ENCODE measurements at regions not wholly inside any gene's neighbourhood (a gene's known extent, or its start where the extent isn't known, plus 50 kb on each side); places are given as distances from the start of the nearest gene placed in this dataset.

DNA sequence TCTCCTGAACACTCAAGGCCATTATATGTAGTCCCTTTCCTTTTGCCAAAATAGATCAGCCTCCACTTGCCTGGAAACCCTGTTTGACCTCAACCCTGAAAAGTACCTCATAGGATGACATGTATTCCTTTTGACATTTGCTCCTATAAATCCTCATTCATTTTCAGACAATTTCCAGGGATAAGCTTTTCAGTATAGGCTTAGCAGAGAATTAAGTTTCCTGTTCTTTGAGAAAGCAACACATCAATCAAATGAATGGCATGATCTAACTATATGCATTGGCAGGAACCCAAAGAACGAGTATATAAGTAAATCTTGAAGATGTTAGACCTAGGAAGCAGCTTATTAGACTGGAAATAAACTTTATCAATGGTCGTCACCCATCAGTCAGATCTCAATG lies 483.0 kb downstream of the CCDC85A start:
- DNase-seq (ENCODE audit: low spot score), result no peak
- Mint-ChIP-seq H3K27me3 (ENCODE audit: low read depth) (no peaks in the 10 kb centered on the region), H3K4me1 (ENCODE audit: low read depth) (peaks cover 7% of the 10 kb centered on the region), H3K27ac (ENCODE audit: unreplicated experiment) (no peak overlapping the region), H3K4me3 (ENCODE audit: unreplicated experiment) (no peak overlapping the region), H3K9me3 (ENCODE audit: low read depth) (peaks cover 4% of the 10 kb centered on the region), H3K36me3 (ENCODE audit: low read depth) (no peaks in the 10 kb centered on the region)
- TF ChIP-seq CTCF (IDR thresholded peaks at IDR 0.05), result no peak

DNA sequence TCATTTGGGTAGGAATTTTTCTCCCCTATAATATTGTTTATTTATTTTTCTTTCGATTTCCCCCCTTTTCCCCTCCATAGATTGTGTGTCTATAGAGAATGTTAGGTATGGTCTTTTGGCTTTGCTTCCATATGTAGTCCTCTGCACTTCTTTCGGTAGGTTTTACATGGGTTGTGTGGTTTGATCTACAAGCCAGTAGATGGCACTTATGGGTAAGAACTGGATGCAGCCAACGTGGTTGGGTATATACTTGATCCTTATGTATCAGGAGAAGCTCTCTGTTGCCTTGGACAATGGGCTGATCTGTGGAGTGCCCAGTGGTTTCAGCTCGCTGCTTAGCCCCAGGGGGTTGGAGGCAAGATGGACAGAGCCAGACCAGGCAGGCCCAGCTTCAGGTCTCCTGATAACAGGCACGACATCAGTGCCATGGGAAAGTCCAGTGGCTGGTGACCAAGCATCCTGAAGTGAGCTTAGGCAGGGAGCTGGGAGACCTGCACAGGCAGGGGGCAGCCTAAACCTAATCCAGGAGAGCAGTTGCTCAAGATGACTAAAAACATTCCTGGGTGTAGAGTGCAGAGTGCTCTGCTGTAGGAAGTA lies 488.3 kb downstream of the CCDC85A start:
- TF ChIP-seq CTCF (IDR thresholded peaks at IDR 0.05), result no peak
- no peak overlapping the region for H3K4me3 Mint-ChIP-seq (ENCODE audit: unreplicated experiment)
- no peaks in the 10 kb centered on the region for H3K4me1 Mint-ChIP-seq (ENCODE audit: low read depth)
- H3K9me3 Mint-ChIP-seq (ENCODE audit: low read depth), result peaks cover 20% of the 10 kb centered on the region
- no peaks in the 10 kb centered on the region for H3K27me3 Mint-ChIP-seq (ENCODE audit: low read depth)
- peaks cover 3% of the 10 kb centered on the region for H3K36me3 Mint-ChIP-seq (ENCODE audit: low read depth)
- peak; percentile 47 for DNase-seq (ENCODE audit: low spot score)
- no peak overlapping the region for H3K27ac Mint-ChIP-seq (ENCODE audit: unreplicated experiment)

DNA sequence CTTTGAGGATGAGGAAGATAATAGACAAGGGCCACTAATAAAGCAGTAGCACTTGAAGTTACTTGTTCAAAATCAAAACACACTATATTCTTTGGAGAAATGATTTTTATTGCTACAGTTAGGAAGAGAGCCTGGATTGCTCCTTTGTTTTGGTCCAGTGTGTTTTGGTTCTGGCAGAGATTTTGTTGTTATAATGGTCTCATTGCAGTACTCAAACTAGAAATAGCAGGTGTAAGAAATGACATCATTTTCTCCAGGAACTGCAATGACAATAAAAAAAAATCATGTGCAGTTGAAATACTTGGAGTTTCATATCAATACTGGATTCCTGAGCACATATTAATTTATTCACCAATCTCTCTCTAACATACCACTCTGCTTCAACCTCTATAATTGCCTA lies 490.3 kb downstream of the CCDC85A start:
- Mint-ChIP-seq H3K27ac (ENCODE audit: unreplicated experiment) (no peak overlapping the region), H3K4me1 (ENCODE audit: low read depth) (no peaks in the 10 kb centered on the region), H3K36me3 (ENCODE audit: low read depth) (peaks cover 3% of the 10 kb centered on the region), H3K4me3 (ENCODE audit: unreplicated experiment) (no peak overlapping the region), H3K27me3 (ENCODE audit: low read depth) (no peaks in the 10 kb centered on the region), H3K9me3 (ENCODE audit: low read depth) (peaks cover 20% of the 10 kb centered on the region)
- no peak for TF ChIP-seq CTCF (IDR thresholded peaks at IDR 0.05)
- no peak for DNase-seq (ENCODE audit: low spot score)

DNA sequence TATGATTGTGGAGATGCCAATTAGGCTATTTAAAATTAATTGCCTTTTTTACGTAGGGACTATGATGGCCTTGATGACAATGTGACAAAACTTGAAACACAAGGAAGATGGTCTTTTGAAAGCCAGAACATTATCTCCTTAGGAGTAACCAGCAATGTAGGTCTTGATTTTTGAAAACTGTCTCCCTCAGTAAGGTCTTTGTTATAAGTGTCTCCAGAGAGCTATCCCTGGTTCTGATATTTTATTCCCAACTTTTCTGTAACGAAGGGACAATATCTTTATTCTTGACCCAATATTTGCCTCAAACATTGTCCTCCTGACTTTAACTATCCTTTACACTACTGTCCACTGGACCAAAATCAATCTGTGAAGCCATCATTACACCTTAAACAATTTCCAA lies 493.2 kb downstream of the CCDC85A start:
- Mint-ChIP-seq H3K27ac (ENCODE audit: unreplicated experiment) (no peak overlapping the region), H3K9me3 (ENCODE audit: low read depth) (peaks cover 14% of the 10 kb centered on the region), H3K27me3 (ENCODE audit: low read depth) (no peaks in the 10 kb centered on the region), H3K4me1 (ENCODE audit: low read depth) (peaks cover 21% of the 10 kb centered on the region), H3K36me3 (ENCODE audit: low read depth) (peaks cover 2% of the 10 kb centered on the region), H3K4me3 (ENCODE audit: unreplicated experiment) (no peak overlapping the region)
- DNase-seq (ENCODE audit: low spot score), result no peak
- no peak for TF ChIP-seq CTCF (IDR thresholded peaks at IDR 0.05)

- Mint-ChIP-seq H3K27ac (ENCODE audit: unreplicated experiment) (no peak overlapping the region), H3K36me3 (ENCODE audit: low read depth) (no peaks in the 10 kb centered on the region), H3K4me1 (ENCODE audit: low read depth) (peaks cover 29% of the 10 kb centered on the region), H3K4me3 (ENCODE audit: unreplicated experiment) (no peak overlapping the region), H3K27me3 (ENCODE audit: low read depth) (no peaks in the 10 kb centered on the region), H3K9me3 (ENCODE audit: low read depth) (peaks cover 4% of the 10 kb centered on the region)
- TF ChIP-seq CTCF (IDR thresholded peaks at IDR 0.05), result no peak
- DNase-seq (ENCODE audit: low spot score), result no peak
Measured at GRCh38 chr2:56680971-56681631, 497.3 kb downstream of the CCDC85A start.
